T47D (cell line): ENCODE measurements at regions not wholly inside any gene's neighbourhood (a gene's known extent, or its start where the extent isn't known, plus 50 kb on each side); places are given as distances from the start of the nearest gene placed in this dataset.
"Not testable (repeated sequence)": the region's sequence is repeated elsewhere in the genome, so short reads cannot be mapped to it uniquely, and the experiment has no call there.

Experiments used
- DNase-seq, 2 experiments: peaks; one replicate each; pipeline versions ENCODE4 v3.0.0 to v3.0.0-alpha.2; 2011 to 2012; ENCODE audit warnings: low read depth in 1 of 2, low spot score in 1 of 2
- JUND ChIP-seq: IDR thresholded peaks from 2 replicates; pipeline ENCODE4 v1.6.1; 2012; ENCODE audit warnings: low read depth
- in situ Hi-C: cut with HindIII; loops from 2 replicates; pipeline ENCODE4 v1.10.0; 2016; ENCODE audit warnings: low sequenced_read_pairs, low pct_unique_long_range_greater_than_20kb

- no peak for DNase-seq
Measured at GRCh38 chr4:97106161-97106560, 1037.1 kb downstream of the STPG2 start.

GRCh38 chr4:97110506-97110905 lies 1032.8 kb downstream of the STPG2 start:
- TF ChIP-seq JUND = no peak
- DNase-seq = no peak
- in situ Hi-C loops = no loop called here

More at GRCh38 chr4:97106161-97106560, 1037.1 kb downstream of the STPG2 start:
- TF ChIP-seq JUND = no peak
- in situ Hi-C loops = no loop called here

- in situ Hi-C loops = no loop called here
- DNase-seq = no peak
- no peak for TF ChIP-seq JUND
Measured at GRCh38 chr4:97116511-97116910, 1026.8 kb downstream of the STPG2 start.

GRCh38 chr4:97121493-97121892 lies 1021.8 kb downstream of the STPG2 start:
- no peak for TF ChIP-seq JUND
- in situ Hi-C loops = no loop called here

DNA sequence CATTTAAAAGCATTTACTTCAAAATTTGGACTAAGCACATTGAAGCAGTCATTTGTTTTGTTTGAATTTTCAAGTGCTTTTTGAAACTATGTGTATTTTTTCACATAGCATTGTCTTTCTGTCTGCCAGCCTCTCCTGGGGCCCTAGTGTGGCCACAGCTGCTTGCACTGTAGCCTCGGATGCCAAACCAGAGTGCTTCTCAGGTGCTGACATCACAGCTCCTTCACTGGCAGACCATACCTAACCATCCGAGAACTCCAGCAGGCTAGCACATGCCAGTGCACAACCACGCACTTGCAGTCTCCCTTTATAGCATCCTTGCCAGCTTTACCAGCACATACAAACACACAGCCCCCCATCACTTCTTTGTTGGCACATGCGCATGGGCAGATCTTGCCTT lies 1019.7 kb downstream of the STPG2 start:
- DNase-seq = no peak
- TF ChIP-seq JUND = no peak

More at GRCh38 chr4:97121493-97121892, 1021.8 kb downstream of the STPG2 start:
- no peak for DNase-seq

GRCh38 chr4:97132435-97132834 lies 1010.8 kb downstream of the STPG2 start:
- no peak for DNase-seq
- in situ Hi-C loops = no loop called here
- TF ChIP-seq JUND = no peak

More for the DNA sequence above, 1019.7 kb downstream of the STPG2 start:
- in situ Hi-C loops = no loop called here

- in situ Hi-C loops = no loop called here
- no peak for DNase-seq
- TF ChIP-seq JUND = no peak
Measured at GRCh38 chr4:97134456-97134855, 1008.8 kb downstream of the STPG2 start.

DNA sequence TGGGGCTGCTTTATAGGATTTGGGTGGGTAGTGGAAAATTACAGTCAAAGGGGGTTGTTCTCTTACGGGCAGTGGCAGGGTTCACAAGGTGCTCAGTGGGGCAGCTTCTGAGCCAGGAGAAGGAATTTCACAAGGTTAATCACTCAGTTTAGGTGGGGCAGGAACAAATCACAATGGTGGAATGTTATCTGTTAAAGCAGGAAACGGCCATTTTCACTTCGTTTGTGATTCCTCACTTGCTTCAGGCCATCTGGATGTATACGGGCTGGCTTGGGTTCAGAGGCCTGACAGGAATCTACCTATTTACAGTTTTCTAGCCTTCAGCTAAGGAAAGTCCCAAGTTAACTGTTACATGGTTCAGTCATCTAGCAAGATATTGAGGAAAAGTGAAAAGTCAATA lies 1003.5 kb downstream of the STPG2 start:
- no peak for TF ChIP-seq JUND
- DNase-seq = no peak
- in situ Hi-C loops = no loop called here

- in situ Hi-C loops = no loop called here
- no peak for DNase-seq
- no peak for TF ChIP-seq JUND
Measured at GRCh38 chr4:97140545-97140944, 1002.7 kb downstream of the STPG2 start.

- DNase-seq, in situ Hi-C loops: not testable (repeated sequence)
Measured at GRCh38 chr4:97141332-97141731, 1001.9 kb downstream of the STPG2 start.

- DNase-seq = no peak
- no peak for TF ChIP-seq JUND
- in situ Hi-C loops = no loop called here
Measured at GRCh38 chr4:97142410-97142809, 1000.9 kb downstream of the STPG2 start.

DNA sequence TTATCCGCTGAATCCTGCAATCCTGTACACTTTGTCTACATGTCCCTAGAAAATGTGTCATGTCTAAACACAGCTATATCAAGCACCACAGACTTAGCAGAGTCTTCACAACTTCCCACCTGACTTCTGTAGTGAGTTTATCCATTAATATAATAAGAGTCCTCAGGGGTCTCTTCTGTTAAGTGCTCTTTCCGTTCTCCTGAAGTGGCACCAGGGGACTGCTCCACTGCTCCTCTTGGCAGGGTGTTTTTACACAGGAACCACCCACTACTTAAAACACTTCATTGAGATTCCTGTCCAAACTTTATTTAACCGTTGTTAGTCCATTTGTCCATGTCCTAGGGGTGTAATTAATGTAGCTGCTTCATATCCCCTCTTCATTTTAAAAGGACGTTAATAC lies 1000.4 kb downstream of the STPG2 start:
- no peak for DNase-seq
- no peak for TF ChIP-seq JUND
- in situ Hi-C loops = no loop called here

DNA sequence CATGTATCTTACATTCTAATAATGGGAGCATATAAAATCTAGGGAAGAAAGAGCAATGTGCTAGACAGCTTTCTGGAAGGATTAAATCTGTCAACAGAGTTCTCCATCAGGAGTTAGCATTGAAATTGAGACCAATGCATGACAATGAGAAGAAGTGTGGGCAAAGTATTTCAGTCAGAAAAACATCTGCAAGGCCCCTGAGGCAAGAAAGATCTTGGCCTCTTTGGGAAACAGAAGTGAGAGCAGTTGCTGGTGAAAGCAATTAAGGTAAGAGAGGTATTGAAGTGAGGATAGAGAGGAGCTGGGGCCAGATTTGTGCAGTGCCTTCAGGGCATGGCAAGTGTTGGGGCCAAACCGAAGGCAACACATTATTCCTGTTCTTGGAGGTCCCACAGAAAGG lies 999.1 kb downstream of the STPG2 start:
- no peak for TF ChIP-seq JUND
- in situ Hi-C loops = no loop called here
- DNase-seq = no peak

- TF ChIP-seq JUND = no peak
- no peak for DNase-seq
- in situ Hi-C loops = no loop called here
Measured at GRCh38 chr4:97150966-97151365, 992.3 kb downstream of the STPG2 start.
